ENCODE measurements at regions not wholly inside any gene's neighbourhood (a gene's known extent, or its start where the extent isn't known, plus 50 kb on each side); places are given as distances from the start of the nearest gene placed in this dataset.

- no peaks in the 10 kb centered on the region for H3K4me1 ChIP-seq (ENCODE audit: control insufficient read depth in 1 of 2, extremely low read depth in 1 of 2, insufficient read depth in 2 of 2, low read length in 2 of 2)
- POLR2A ChIA-PET, result no interaction called here
- ATAC-seq (replicated peaks in 1 of 4) (no peak), DNase-seq (no peak)
- H3K9me3 ChIP-seq, result no peaks in the 10 kb centered on the region
- H3K4me3 ChIP-seq (ENCODE audit: control insufficient read depth in 1 of 2, extremely low read depth in 1 of 2, low read length in 1 of 2), result no peak overlapping the region
- Mint-ChIP-seq H3K9me3 (peaks cover 5 to 12% (median 12%) of the 10 kb centered on the region in 3 donors), H3K4me3 (no peak overlapping the region), H3K27me3 (no peaks in the 10 kb centered on the region), H3K36me3 (no peaks in the 10 kb centered on the region), H3K27ac (no peak overlapping the region), H3K4me1 (no peaks in the 10 kb centered on the region)
- WGBS (ENCODE audit: insufficient coverage), result no CpG with 5 or more reads among the region's 1 CpG
- H3K36me3 ChIP-seq (ENCODE audit: control insufficient read depth in 2 of 2, extremely low read depth in 1 of 2, insufficient read depth in 1 of 2, low read length in 1 of 2), result no peaks in the 10 kb centered on the region
- CTCF ChIA-PET, result no interaction called here
- H3K27me3 ChIP-seq (replicated peaks in 1 of 2; ENCODE audit: control insufficient read depth in 2 of 2, extremely low read depth in 1 of 2, insufficient read depth in 2 of 2, low read length in 1 of 2), result no peaks in the 10 kb centered on the region
- H3K27ac ChIP-seq (ENCODE audit: low read length), result no peak overlapping the region
Measured at GRCh38 chr11:24082241-24082640, 414.6 kb upstream of the LUZP2 start.

DNA sequence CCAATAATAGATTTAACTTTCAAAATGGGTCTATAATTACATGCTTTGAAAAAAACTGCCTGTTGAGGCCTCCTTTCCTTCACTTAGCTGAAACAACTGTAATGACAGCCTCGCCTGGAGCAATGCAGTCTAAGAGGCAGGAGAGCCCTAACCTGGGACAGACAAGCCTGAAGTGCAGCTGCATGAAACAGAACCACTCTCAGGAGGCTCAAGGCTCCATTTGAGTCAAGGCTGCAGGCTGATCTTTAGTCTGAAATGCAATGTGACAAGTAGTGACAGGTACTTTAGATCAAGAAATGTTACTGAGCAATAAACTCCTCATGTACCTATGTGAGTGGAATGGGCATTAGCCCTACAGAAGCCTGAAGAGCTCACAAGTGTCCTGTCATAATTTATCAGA, 414.0 kb upstream of the LUZP2 start:
- WGBS (ENCODE audit: insufficient coverage), result 67% methylated on average over 1 of the region's 1 CpG
- Mint-ChIP-seq H3K36me3 (no peaks in the 10 kb centered on the region), H3K9me3 (peaks cover 8 to 15% (median 15%) of the 10 kb centered on the region in 3 donors), H3K4me1 (no peaks in the 10 kb centered on the region), H3K4me3 (no peak overlapping the region), H3K27me3 (no peaks in the 10 kb centered on the region), H3K27ac (no peak overlapping the region)
- no peaks in the 10 kb centered on the region for H3K36me3 ChIP-seq (ENCODE audit: control insufficient read depth in 2 of 2, extremely low read depth in 1 of 2, insufficient read depth in 1 of 2, low read length in 1 of 2)
- H3K27me3 ChIP-seq (replicated peaks in 1 of 2; ENCODE audit: control insufficient read depth in 2 of 2, extremely low read depth in 1 of 2, insufficient read depth in 2 of 2, low read length in 1 of 2), result no peaks in the 10 kb centered on the region
- ATAC-seq (replicated peaks in 1 of 4) (no peak), DNase-seq (no peak)
- H3K27ac ChIP-seq (ENCODE audit: low read length), result no peak overlapping the region
- H3K9me3 ChIP-seq, result no peaks in the 10 kb centered on the region
- POLR2A ChIA-PET, result no interaction called here
- CTCF ChIA-PET, result no interaction called here
- H3K4me3 ChIP-seq (ENCODE audit: control insufficient read depth in 1 of 2, extremely low read depth in 1 of 2, low read length in 1 of 2), result no peak overlapping the region
- no peaks in the 10 kb centered on the region for H3K4me1 ChIP-seq (ENCODE audit: control insufficient read depth in 1 of 2, extremely low read depth in 1 of 2, insufficient read depth in 2 of 2, low read length in 2 of 2)

DNA sequence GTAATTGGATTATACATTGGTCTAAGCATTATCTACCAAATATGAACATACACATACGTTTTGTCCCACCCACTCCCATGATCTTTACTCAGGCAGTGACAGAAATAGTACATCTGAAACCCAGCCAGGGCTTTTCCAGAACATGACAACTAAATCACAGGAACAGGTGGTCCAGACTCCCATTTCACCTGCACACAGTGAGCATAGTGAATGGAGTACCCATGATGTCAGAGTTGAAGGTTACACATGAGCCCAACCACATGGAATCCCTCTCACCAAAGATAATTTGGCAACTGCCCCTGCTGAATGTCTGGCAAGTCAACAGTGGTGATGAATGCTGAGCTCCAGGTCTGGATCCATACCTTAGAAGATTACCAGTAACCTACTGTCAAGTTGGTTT, 411.9 kb upstream of the LUZP2 start:
- Histone ChIP-seq H3K36me3 (ENCODE audit: control insufficient read depth in 2 of 2, extremely low read depth in 1 of 2, insufficient read depth in 1 of 2, low read length in 1 of 2) (no peaks in the 10 kb centered on the region), H3K4me3 (ENCODE audit: control insufficient read depth in 1 of 2, extremely low read depth in 1 of 2, low read length in 1 of 2) (no peak overlapping the region), H3K4me1 (ENCODE audit: control insufficient read depth in 1 of 2, extremely low read depth in 1 of 2, insufficient read depth in 2 of 2, low read length in 2 of 2) (no peaks in the 10 kb centered on the region), H3K27me3 (replicated peaks in 1 of 2; ENCODE audit: control insufficient read depth in 2 of 2, extremely low read depth in 1 of 2, insufficient read depth in 2 of 2, low read length in 1 of 2) (no peaks in the 10 kb centered on the region), H3K9me3 (no peaks in the 10 kb centered on the region), H3K27ac (ENCODE audit: low read length) (no peak overlapping the region)
- no peaks in the 10 kb centered on the region for H3K36me3 Mint-ChIP-seq
- no CpG with 5 or more reads among the region's 1 CpG for WGBS (ENCODE audit: insufficient coverage)
- no peak for DNase-seq
- no peaks in the 10 kb centered on the region for H3K27me3 Mint-ChIP-seq
- H3K9me3 Mint-ChIP-seq, result peaks cover 8 to 15% (median 13%) of the 10 kb centered on the region in 3 donors
- ChIA-PET POLR2A (no interaction called here), CTCF (no interaction called here)
- H3K27ac Mint-ChIP-seq, result no peak overlapping the region
- H3K4me1 Mint-ChIP-seq, result no peaks in the 10 kb centered on the region
- ATAC-seq (replicated peaks in 1 of 4), result no peak
- H3K4me3 Mint-ChIP-seq, result no peak overlapping the region

GRCh38 chr11:24086921-24087320, 409.9 kb upstream of the LUZP2 start:
- no peak overlapping the region for H3K27ac ChIP-seq (ENCODE audit: low read length)
- POLR2A ChIA-PET, result no interaction called here
- no peak overlapping the region for H3K4me3 ChIP-seq (ENCODE audit: control insufficient read depth in 1 of 2, extremely low read depth in 1 of 2, low read length in 1 of 2)
- H3K4me3 Mint-ChIP-seq, result no peak overlapping the region
- no peaks in the 10 kb centered on the region for H3K4me1 ChIP-seq (ENCODE audit: control insufficient read depth in 1 of 2, extremely low read depth in 1 of 2, insufficient read depth in 2 of 2, low read length in 2 of 2)
- DNase-seq, result no peak
- CTCF ChIA-PET, result no interaction called here
- no CpG with 5 or more reads among the region's 2 CpGs for WGBS (ENCODE audit: insufficient coverage)
- H3K4me1 Mint-ChIP-seq, result no peaks in the 10 kb centered on the region
- no peak for ATAC-seq (replicated peaks in 1 of 4)
- H3K36me3 ChIP-seq (ENCODE audit: control insufficient read depth in 2 of 2, extremely low read depth in 1 of 2, insufficient read depth in 1 of 2, low read length in 1 of 2), result no peaks in the 10 kb centered on the region
- H3K36me3 Mint-ChIP-seq, result no peaks in the 10 kb centered on the region
- H3K27me3 Mint-ChIP-seq, result no peaks in the 10 kb centered on the region
- H3K27ac Mint-ChIP-seq, result no peak overlapping the region
- no peaks in the 10 kb centered on the region for H3K9me3 ChIP-seq
- peaks cover 10 to 15% (median 13%) of the 10 kb centered on the region in 3 donors for H3K9me3 Mint-ChIP-seq
- H3K27me3 ChIP-seq (replicated peaks in 1 of 2; ENCODE audit: control insufficient read depth in 2 of 2, extremely low read depth in 1 of 2, insufficient read depth in 2 of 2, low read length in 1 of 2), result no peaks in the 10 kb centered on the region

DNA sequence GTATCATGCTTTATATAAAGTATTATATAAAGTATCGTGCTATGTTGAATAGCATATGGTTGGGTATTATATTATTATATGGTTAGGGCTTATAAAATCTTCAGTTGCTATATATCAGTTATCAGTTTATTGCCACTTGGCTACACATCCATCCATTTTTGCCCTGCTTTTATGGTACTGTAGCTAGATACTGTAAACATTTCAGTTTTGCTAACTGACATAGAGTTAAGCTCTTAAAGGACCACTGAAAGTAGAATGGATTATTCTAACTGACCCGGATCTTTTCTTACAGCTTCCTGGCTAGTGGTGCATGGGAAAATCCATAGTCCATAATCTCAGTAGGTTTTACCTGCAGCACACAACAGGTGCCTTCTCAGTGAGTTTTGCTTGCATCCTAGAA, 405.3 kb upstream of the LUZP2 start:
- Histone ChIP-seq H3K36me3 (ENCODE audit: control insufficient read depth in 2 of 2, extremely low read depth in 1 of 2, insufficient read depth in 1 of 2, low read length in 1 of 2) (no peaks in the 10 kb centered on the region), H3K4me1 (ENCODE audit: control insufficient read depth in 1 of 2, extremely low read depth in 1 of 2, insufficient read depth in 2 of 2, low read length in 2 of 2) (no peaks in the 10 kb centered on the region), H3K27me3 (replicated peaks in 1 of 2; ENCODE audit: control insufficient read depth in 2 of 2, extremely low read depth in 1 of 2, insufficient read depth in 2 of 2, low read length in 1 of 2) (no peaks in the 10 kb centered on the region), H3K27ac (ENCODE audit: low read length) (no peak overlapping the region), H3K4me3 (ENCODE audit: control insufficient read depth in 1 of 2, extremely low read depth in 1 of 2, low read length in 1 of 2) (no peak overlapping the region), H3K9me3 (no peaks in the 10 kb centered on the region)
- ATAC-seq (replicated peaks in 1 of 4) (no peak), DNase-seq (no peak)
- no CpG with 5 or more reads among the region's 2 CpGs for WGBS (ENCODE audit: insufficient coverage)
- CTCF ChIA-PET, result interaction anchor here in 1 of 2 donors (0.9 kb wide), 1 partner anchor 1201 kb away, joined by 3 read pairs; no protein-coding TSS in a partner anchor
- H3K36me3 Mint-ChIP-seq, result no peaks in the 10 kb centered on the region
- H3K27me3 Mint-ChIP-seq, result no peaks in the 10 kb centered on the region
- no peak overlapping the region for H3K4me3 Mint-ChIP-seq
- H3K27ac Mint-ChIP-seq, result no peak overlapping the region
- H3K4me1 Mint-ChIP-seq, result no peaks in the 10 kb centered on the region
- POLR2A ChIA-PET, result no interaction called here
- peaks cover 12 to 24% (median 17%) of the 10 kb centered on the region in 3 donors for H3K9me3 Mint-ChIP-seq

- POLR2A ChIA-PET, result no interaction called here
- no peak overlapping the region for H3K4me3 Mint-ChIP-seq
- ATAC-seq (replicated peaks in 1 of 4) (no peak), DNase-seq (no peak)
- Histone ChIP-seq H3K36me3 (ENCODE audit: control insufficient read depth in 2 of 2, extremely low read depth in 1 of 2, insufficient read depth in 1 of 2, low read length in 1 of 2) (no peaks in the 10 kb centered on the region), H3K27me3 (replicated peaks in 1 of 2; ENCODE audit: control insufficient read depth in 2 of 2, extremely low read depth in 1 of 2, insufficient read depth in 2 of 2, low read length in 1 of 2) (no peaks in the 10 kb centered on the region), H3K27ac (ENCODE audit: low read length) (no peak overlapping the region), H3K4me3 (ENCODE audit: control insufficient read depth in 1 of 2, extremely low read depth in 1 of 2, low read length in 1 of 2) (no peak overlapping the region), H3K4me1 (ENCODE audit: control insufficient read depth in 1 of 2, extremely low read depth in 1 of 2, insufficient read depth in 2 of 2, low read length in 2 of 2) (no peaks in the 10 kb centered on the region), H3K9me3 (no peaks in the 10 kb centered on the region)
- no peaks in the 10 kb centered on the region for H3K36me3 Mint-ChIP-seq
- H3K27ac Mint-ChIP-seq, result no peak overlapping the region
- H3K4me1 Mint-ChIP-seq, result no peaks in the 10 kb centered on the region
- peaks cover 12 to 25% (median 13%) of the 10 kb centered on the region in 3 donors for H3K9me3 Mint-ChIP-seq
- CTCF ChIA-PET, result no interaction called here
- no peaks in the 10 kb centered on the region for H3K27me3 Mint-ChIP-seq
- no CpG with 5 or more reads among the region's 2 CpGs for WGBS (ENCODE audit: insufficient coverage)
Measured at GRCh38 chr11:24093375-24093774, 403.5 kb upstream of the LUZP2 start.

DNA sequence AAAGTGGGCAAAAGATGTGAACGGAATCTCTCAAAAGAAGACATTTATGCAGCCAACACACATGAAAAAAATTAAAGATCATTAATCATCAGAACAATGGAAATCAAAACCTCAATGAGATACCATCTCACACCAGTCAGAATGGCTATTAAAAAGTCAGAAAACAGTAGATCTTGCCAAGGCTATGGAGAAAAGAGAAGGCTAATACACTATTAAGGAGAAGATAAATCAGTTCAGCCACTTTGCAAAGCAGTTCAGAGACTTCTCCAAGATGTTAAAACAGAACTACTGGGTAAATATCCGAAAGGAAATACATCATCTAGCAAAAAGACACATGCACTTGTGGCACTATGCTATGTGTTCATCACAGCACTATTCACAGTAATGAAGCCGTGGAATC, 388.2 kb upstream of the LUZP2 start:
- H3K9me3 ChIP-seq, result no peaks in the 10 kb centered on the region
- no peak overlapping the region for H3K4me3 ChIP-seq (ENCODE audit: control insufficient read depth in 1 of 2, extremely low read depth in 1 of 2, low read length in 1 of 2)
- WGBS (ENCODE audit: insufficient coverage), result 65% methylated on average over 2 of the region's 3 CpGs
- H3K36me3 ChIP-seq (ENCODE audit: control insufficient read depth in 2 of 2, extremely low read depth in 1 of 2, insufficient read depth in 1 of 2, low read length in 1 of 2), result no peaks in the 10 kb centered on the region
- H3K4me1 Mint-ChIP-seq, result no peaks in the 10 kb centered on the region
- DNase-seq (no peak), ATAC-seq (replicated peaks in 1 of 4) (no peak)
- no peaks in the 10 kb centered on the region for H3K36me3 Mint-ChIP-seq
- H3K27me3 ChIP-seq (replicated peaks in 1 of 2; ENCODE audit: control insufficient read depth in 2 of 2, extremely low read depth in 1 of 2, insufficient read depth in 2 of 2, low read length in 1 of 2), result no peaks in the 10 kb centered on the region
- ChIA-PET CTCF (no interaction called here), POLR2A (no interaction called here)
- H3K27ac Mint-ChIP-seq, result no peak overlapping the region
- H3K9me3 Mint-ChIP-seq, result peaks cover 17 to 29% (median 28%) of the 10 kb centered on the region in 3 donors
- H3K4me1 ChIP-seq (ENCODE audit: control insufficient read depth in 1 of 2, extremely low read depth in 1 of 2, insufficient read depth in 2 of 2, low read length in 2 of 2), result no peaks in the 10 kb centered on the region
- no peak overlapping the region for H3K27ac ChIP-seq (ENCODE audit: low read length)
- H3K27me3 Mint-ChIP-seq, result no peaks in the 10 kb centered on the region
- H3K4me3 Mint-ChIP-seq, result no peak overlapping the region
